Gastrocnemius medialis (tissue), 4 donors: ENCODE measurements at regions not wholly inside any gene's neighbourhood (a gene's known extent, or its start where the extent isn't known, plus 50 kb on each side); places are given as distances from the start of the nearest gene placed in this dataset.

ENCODE experiments used
- POLR2A ChIP-seq, 2 donors: fragments of 450-650 bp; IDR thresholded peaks; one replicate each; pipeline ENCODE4 v1.6.1; 2017; ENCODE audit warnings: antibody characterized with exemption in 2 of 2, mild to moderate bottlenecking in 2 of 2, moderate library complexity in 2 of 2
- TF ChIP-seq, protein P1 (sequence below), 5 experiments: fragments of 450-650 bp in 3 of 5; fragments of 200-600 bp in 2 of 5; sonication (generic) in 2 of 5; IDR thresholded peaks in 4 of 5; conservative IDR thresholded peaks in 1 of 5; 1 replicate in 4 of 5; 2 replicates in 1 of 5; pipeline ENCODE4 v1.5.1; 2016 to 2019; ENCODE audit warnings: antibody characterized with exemption in 5 of 5, mild to moderate bottlenecking in 3 of 5, moderate library complexity in 3 of 5

DNA sequence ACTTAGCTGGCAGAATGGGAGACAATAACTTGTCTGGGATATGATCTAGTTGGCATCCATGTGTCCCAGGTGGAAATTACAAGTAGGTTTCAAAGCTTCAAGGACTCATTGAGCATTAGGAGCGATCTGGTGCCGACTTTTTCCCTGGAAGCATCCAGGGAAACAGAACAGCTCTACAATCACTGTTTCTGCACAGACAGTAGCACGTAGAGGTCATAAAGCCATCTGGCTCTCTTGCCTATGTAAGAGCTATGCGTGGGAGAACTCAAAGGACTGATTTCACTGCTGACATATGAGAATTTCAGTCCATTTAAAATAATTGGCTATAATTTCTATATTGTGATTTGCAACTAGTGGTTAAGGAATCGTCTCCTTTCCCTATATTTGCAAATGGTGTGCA lies 791.7 kb downstream of the REEP3 start:
- no peak for TF ChIP-seq POLR2A (IDR thresholded peaks at IDR 0.05)
- TF ChIP-seq, protein P1, sequence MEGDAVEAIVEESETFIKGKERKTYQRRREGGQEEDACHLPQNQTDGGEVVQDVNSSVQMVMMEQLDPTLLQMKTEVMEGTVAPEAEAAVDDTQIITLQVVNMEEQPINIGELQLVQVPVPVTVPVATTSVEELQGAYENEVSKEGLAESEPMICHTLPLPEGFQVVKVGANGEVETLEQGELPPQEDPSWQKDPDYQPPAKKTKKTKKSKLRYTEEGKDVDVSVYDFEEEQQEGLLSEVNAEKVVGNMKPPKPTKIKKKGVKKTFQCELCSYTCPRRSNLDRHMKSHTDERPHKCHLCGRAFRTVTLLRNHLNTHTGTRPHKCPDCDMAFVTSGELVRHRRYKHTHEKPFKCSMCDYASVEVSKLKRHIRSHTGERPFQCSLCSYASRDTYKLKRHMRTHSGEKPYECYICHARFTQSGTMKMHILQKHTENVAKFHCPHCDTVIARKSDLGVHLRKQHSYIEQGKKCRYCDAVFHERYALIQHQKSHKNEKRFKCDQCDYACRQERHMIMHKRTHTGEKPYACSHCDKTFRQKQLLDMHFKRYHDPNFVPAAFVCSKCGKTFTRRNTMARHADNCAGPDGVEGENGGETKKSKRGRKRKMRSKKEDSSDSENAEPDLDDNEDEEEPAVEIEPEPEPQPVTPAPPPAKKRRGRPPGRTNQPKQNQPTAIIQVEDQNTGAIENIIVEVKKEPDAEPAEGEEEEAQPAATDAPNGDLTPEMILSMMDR (IDR thresholded peaks at IDR 0.05 in 4 of 5, conservative IDR thresholded peaks at IDR 0.05 in 1 of 5), result no peak
